ENCODE measurements at regions not wholly inside any gene's neighbourhood (a gene's known extent, or its start where the extent isn't known, plus 50 kb on each side); places are given as distances from the start of the nearest gene placed in this dataset.

GRCh38 chr18:64258111-64258650 lies 109.3 kb upstream of the LINC00305 start:
- CTCF ChIA-PET, result no interaction called here
- no peak for DNase-seq
- no peaks in the 10 kb centered on the region for H3K4me1 Mint-ChIP-seq (ENCODE audit: low read depth, unreplicated experiment)
- TF ChIP-seq CTCF (IDR thresholded peaks at IDR 0.05; ENCODE audit: unreplicated experiment), result no peak
- H3K27ac Mint-ChIP-seq (ENCODE audit: unreplicated experiment), result no peak overlapping the region
- H3K9me3 Mint-ChIP-seq (ENCODE audit: low read depth, unreplicated experiment), result peaks cover 4% of the 10 kb centered on the region
- no peaks in the 10 kb centered on the region for H3K27me3 Mint-ChIP-seq (ENCODE audit: unreplicated experiment)
- H3K4me3 Mint-ChIP-seq (ENCODE audit: low read depth, unreplicated experiment), result no peak overlapping the region
- no peaks in the 10 kb centered on the region for H3K36me3 Mint-ChIP-seq (ENCODE audit: insufficient read depth, unreplicated experiment)
- intact Hi-C loops (cut with micrococcal nuclease; ENCODE audit: unreplicated experiment), result no loop called here
- BruUV-seq (replicated peaks), result no TSS peak

- DNase-seq, result no peak
- CTCF ChIA-PET, result no interaction called here
- intact Hi-C loops (cut with micrococcal nuclease; ENCODE audit: unreplicated experiment), result no loop called here
Observed at GRCh38 chr18:64254399-64255093, 105.7 kb upstream of the LINC00305 start.

GRCh38 chr18:64253873-64254272 lies 105.0 kb upstream of the LINC00305 start:
- Mint-ChIP-seq H3K4me1 (ENCODE audit: low read depth, unreplicated experiment) (no peaks in the 10 kb centered on the region), H3K36me3 (ENCODE audit: insufficient read depth, unreplicated experiment) (no peaks in the 10 kb centered on the region), H3K4me3 (ENCODE audit: low read depth, unreplicated experiment) (no peak overlapping the region), H3K27me3 (ENCODE audit: unreplicated experiment) (no peaks in the 10 kb centered on the region), H3K9me3 (ENCODE audit: low read depth, unreplicated experiment) (peaks cover 4% of the 10 kb centered on the region), H3K27ac (ENCODE audit: unreplicated experiment) (no peak overlapping the region)
- intact Hi-C loops (cut with micrococcal nuclease; ENCODE audit: unreplicated experiment), result no loop called here
- no peak for DNase-seq
- no peak for TF ChIP-seq CTCF (IDR thresholded peaks at IDR 0.05; ENCODE audit: unreplicated experiment)
- CTCF ChIA-PET, result interaction anchor here (0.6 kb wide), 1 partner anchor 96 kb away, joined by 4 read pairs; no protein-coding TSS in a partner anchor
- no TSS peak for BruUV-seq (replicated peaks)

More at GRCh38 chr18:64254399-64255093, 105.7 kb upstream of the LINC00305 start:
- Mint-ChIP-seq H3K4me3 (ENCODE audit: low read depth, unreplicated experiment) (no peak overlapping the region), H3K36me3 (ENCODE audit: insufficient read depth, unreplicated experiment) (no peaks in the 10 kb centered on the region), H3K27me3 (ENCODE audit: unreplicated experiment) (no peaks in the 10 kb centered on the region), H3K27ac (ENCODE audit: unreplicated experiment) (no peak overlapping the region), H3K4me1 (ENCODE audit: low read depth, unreplicated experiment) (no peaks in the 10 kb centered on the region), H3K9me3 (ENCODE audit: low read depth, unreplicated experiment) (peaks cover 4% of the 10 kb centered on the region)
- TF ChIP-seq CTCF (IDR thresholded peaks at IDR 0.05; ENCODE audit: unreplicated experiment), result no peak
- no TSS peak for BruUV-seq (replicated peaks)

- BruUV-seq (replicated peaks), result no TSS peak
- CTCF ChIA-PET, result no interaction called here
- no peak for TF ChIP-seq CTCF (IDR thresholded peaks at IDR 0.05; ENCODE audit: unreplicated experiment)
- Mint-ChIP-seq H3K4me1 (ENCODE audit: low read depth, unreplicated experiment) (no peaks in the 10 kb centered on the region), H3K9me3 (ENCODE audit: low read depth, unreplicated experiment) (peaks cover 4% of the 10 kb centered on the region), H3K36me3 (ENCODE audit: insufficient read depth, unreplicated experiment) (no peaks in the 10 kb centered on the region), H3K4me3 (ENCODE audit: low read depth, unreplicated experiment) (no peak overlapping the region), H3K27me3 (ENCODE audit: unreplicated experiment) (no peaks in the 10 kb centered on the region), H3K27ac (ENCODE audit: unreplicated experiment) (no peak overlapping the region)
- intact Hi-C loops (cut with micrococcal nuclease; ENCODE audit: unreplicated experiment), result no loop called here
- DNase-seq, result no peak
Observed at GRCh38 chr18:64253222-64253621, 104.3 kb upstream of the LINC00305 start.
